ENCODE measurements at regions not wholly inside any gene's neighbourhood (a gene's known extent, or its start where the extent isn't known, plus 50 kb on each side); places are given as distances from the start of the nearest gene placed in this dataset.

DNA sequence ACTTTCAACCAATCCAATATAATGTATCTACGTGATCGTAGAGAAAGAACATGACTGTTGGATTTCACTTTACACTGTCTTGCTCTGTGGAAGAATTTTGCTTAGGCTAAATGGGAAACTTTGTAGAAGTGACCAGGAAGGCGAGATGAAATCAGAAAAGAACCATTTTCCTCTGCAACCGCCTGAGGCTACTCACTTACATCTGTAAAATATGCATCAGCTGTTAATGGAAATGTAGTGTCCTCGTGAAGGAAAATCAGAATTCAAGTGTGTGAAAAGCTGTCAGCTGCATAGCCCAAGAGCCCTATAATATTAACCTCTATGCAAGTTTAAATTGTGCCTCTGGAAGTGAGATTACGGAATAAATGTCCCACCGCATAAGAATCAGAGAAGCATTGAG lies 277.9 kb downstream of the C6orf118 start:
- intact Hi-C loops (cut with micrococcal nuclease): no loop called here
- H4K20me1 ChIP-seq (ENCODE audit: insufficient read depth): no peaks in the 10 kb centered on the region
- no peak for ATAC-seq
- ChIA-PET CTCF (no interaction called here), POLR2A (no interaction called here), RAD21 (ENCODE audit: low non-redundant PET in 1 of 2, low total read pairs in 2 of 2, uncharacterized antibody in 2 of 2, unreplicated experiment in 2 of 2) (no interaction called here)
- TF ChIP-seq, protein P1, sequence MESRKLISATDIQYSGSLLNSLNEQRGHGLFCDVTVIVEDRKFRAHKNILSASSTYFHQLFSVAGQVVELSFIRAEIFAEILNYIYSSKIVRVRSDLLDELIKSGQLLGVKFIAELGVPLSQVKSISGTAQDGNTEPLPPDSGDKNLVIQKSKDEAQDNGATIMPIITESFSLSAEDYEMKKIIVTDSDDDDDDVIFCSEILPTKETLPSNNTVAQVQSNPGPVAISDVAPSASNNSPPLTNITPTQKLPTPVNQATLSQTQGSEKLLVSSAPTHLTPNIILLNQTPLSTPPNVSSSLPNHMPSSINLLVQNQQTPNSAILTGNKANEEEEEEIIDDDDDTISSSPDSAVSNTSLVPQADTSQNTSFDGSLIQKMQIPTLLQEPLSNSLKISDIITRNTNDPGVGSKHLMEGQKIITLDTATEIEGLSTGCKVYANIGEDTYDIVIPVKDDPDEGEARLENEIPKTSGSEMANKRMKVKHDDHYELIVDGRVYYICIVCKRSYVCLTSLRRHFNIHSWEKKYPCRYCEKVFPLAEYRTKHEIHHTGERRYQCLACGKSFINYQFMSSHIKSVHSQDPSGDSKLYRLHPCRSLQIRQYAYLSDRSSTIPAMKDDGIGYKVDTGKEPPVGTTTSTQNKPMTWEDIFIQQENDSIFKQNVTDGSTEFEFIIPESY (IDR thresholded peaks at IDR 0.05; ENCODE audit: extremely low read depth, insufficient replicate concordance, low read length): no peak
- TF ChIP-seq, protein P2, sequence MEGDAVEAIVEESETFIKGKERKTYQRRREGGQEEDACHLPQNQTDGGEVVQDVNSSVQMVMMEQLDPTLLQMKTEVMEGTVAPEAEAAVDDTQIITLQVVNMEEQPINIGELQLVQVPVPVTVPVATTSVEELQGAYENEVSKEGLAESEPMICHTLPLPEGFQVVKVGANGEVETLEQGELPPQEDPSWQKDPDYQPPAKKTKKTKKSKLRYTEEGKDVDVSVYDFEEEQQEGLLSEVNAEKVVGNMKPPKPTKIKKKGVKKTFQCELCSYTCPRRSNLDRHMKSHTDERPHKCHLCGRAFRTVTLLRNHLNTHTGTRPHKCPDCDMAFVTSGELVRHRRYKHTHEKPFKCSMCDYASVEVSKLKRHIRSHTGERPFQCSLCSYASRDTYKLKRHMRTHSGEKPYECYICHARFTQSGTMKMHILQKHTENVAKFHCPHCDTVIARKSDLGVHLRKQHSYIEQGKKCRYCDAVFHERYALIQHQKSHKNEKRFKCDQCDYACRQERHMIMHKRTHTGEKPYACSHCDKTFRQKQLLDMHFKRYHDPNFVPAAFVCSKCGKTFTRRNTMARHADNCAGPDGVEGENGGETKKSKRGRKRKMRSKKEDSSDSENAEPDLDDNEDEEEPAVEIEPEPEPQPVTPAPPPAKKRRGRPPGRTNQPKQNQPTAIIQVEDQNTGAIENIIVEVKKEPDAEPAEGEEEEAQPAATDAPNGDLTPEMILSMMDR (IDR thresholded peaks at IDR 0.05 in 2 of 3, conservative IDR thresholded peaks at IDR 0.05 in 1 of 3; ENCODE audit: borderline replicate concordance in 1 of 3, insufficient read depth in 1 of 3, low read depth in 2 of 3, low read length in 2 of 3): no peak
- no peak for TF ChIP-seq SIN3A (IDR thresholded peaks at IDR 0.05; ENCODE audit: low read depth)
- no peak overlapping the region for H3K4me2 ChIP-seq (ENCODE audit: low read length)
- peaks cover 5 to 6% of the 10 kb centered on the region in 2 experiments; a peak in 2 of 4 replicates for H3K9me3 ChIP-seq (ENCODE audit: control insufficient read depth in 1 of 2, insufficient read depth in 1 of 2, low read depth in 1 of 2, low read length in 2 of 2)
- no peaks in the 10 kb centered on the region for H3K9me2 ChIP-seq (ENCODE audit: insufficient read depth)
- no TSS peak for BruUV-seq (replicated peaks)
- no peak overlapping the region for H3K9ac ChIP-seq (ENCODE audit: low read length)
- no peaks in the 10 kb centered on the region for H3K4me1 ChIP-seq (ENCODE audit: control insufficient read depth in 1 of 2, insufficient read depth in 2 of 2, low read length in 2 of 2)
- H3K4me3 ChIP-seq (replicated peaks in 1 of 2; ENCODE audit: low read depth in 1 of 2, low read length in 2 of 2): no peak overlapping the region
- DNase-seq (ENCODE audit: low read depth, low spot score): no peak
- H3K79me2 ChIP-seq (ENCODE audit: insufficient read depth, low read length): no peaks in the 10 kb centered on the region
- no peak overlapping the region for H3K27ac ChIP-seq (ENCODE audit: low read depth, low read length)
- H3K27me3 ChIP-seq (ENCODE audit: insufficient read depth, low read length): no peaks in the 10 kb centered on the region
- H3K36me3 ChIP-seq (ENCODE audit: control insufficient read depth in 1 of 2, insufficient read depth in 2 of 2, low read length in 2 of 2): no peaks in the 10 kb centered on the region
- H2AFZ ChIP-seq (ENCODE audit: low read depth, low read length, poor library complexity, severe bottlenecking): no peak overlapping the region

DNA sequence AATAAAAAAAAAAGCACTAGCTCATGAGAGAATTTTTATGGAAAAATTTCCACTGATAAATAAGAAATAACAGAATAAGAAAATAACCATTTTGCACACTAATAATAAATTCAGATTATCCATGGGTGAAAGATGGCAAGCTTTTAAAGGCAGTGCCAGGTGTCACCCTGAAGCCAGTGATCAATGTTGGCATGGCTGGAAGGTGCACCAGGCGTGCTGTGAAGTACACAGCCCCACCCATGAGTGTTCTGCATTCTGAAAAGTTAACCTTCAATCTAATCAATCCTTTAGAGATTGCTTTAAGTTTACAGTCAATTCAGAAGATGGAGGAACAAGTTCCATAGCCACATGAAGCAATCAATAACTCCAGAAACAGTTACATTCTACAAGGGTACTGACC lies 284.4 kb downstream of the C6orf118 start:
- intact Hi-C loops (cut with micrococcal nuclease): no loop called here
- no TSS peak for BruUV-seq (replicated peaks)
- Histone ChIP-seq H4K20me1 (ENCODE audit: insufficient read depth) (no peaks in the 10 kb centered on the region), H3K9me2 (ENCODE audit: insufficient read depth) (no peaks in the 10 kb centered on the region), H2AFZ (ENCODE audit: low read depth, low read length, poor library complexity, severe bottlenecking) (no peak overlapping the region), H3K4me2 (ENCODE audit: low read length) (no peak overlapping the region), H3K9ac (ENCODE audit: low read length) (no peak overlapping the region), H3K79me2 (ENCODE audit: insufficient read depth, low read length) (no peaks in the 10 kb centered on the region), H3K4me3 (replicated peaks in 1 of 2; ENCODE audit: low read depth in 1 of 2, low read length in 2 of 2) (no peak overlapping the region), H3K4me1 (ENCODE audit: control insufficient read depth in 1 of 2, insufficient read depth in 2 of 2, low read length in 2 of 2) (no peaks in the 10 kb centered on the region), H3K9me3 (ENCODE audit: control insufficient read depth in 1 of 2, insufficient read depth in 1 of 2, low read depth in 1 of 2, low read length in 2 of 2) (no peaks in the 10 kb centered on the region; a peak in 1 of 4 replicates), H3K36me3 (ENCODE audit: control insufficient read depth in 1 of 2, insufficient read depth in 2 of 2, low read length in 2 of 2) (no peaks in the 10 kb centered on the region), H3K27me3 (ENCODE audit: insufficient read depth, low read length) (no peaks in the 10 kb centered on the region), H3K27ac (ENCODE audit: low read depth, low read length) (no peak overlapping the region)
- ATAC-seq (no peak), DNase-seq (ENCODE audit: low read depth, low spot score) (no peak)
- ChIA-PET CTCF (no interaction called here), RAD21 (ENCODE audit: low non-redundant PET in 1 of 2, low total read pairs in 2 of 2, uncharacterized antibody in 2 of 2, unreplicated experiment in 2 of 2) (no interaction called here), POLR2A (no interaction called here)
- TF ChIP-seq EGR1 (IDR thresholded peaks at IDR 0.05; ENCODE audit: low read depth) (no peak), YY1 (IDR thresholded peaks at IDR 0.05; ENCODE audit: extremely low read depth, insufficient replicate concordance, low read depth, low read length) (no peak), ZFX (IDR thresholded peaks at IDR 0.05) (no peak), JUND (IDR thresholded peaks at IDR 0.05) (no peak), SRF (IDR thresholded peaks at IDR 0.05; ENCODE audit: low read depth) (no peak), EZH2 (IDR thresholded peaks at IDR 0.05) (no peak), CBX3 (IDR thresholded peaks at IDR 0.05; ENCODE audit: low read depth) (no peak), ELF1 (IDR thresholded peaks at IDR 0.05; ENCODE audit: borderline replicate concordance, low read depth) (no peak), EZH2phosphoT487 (IDR thresholded peaks at IDR 0.05; ENCODE audit: borderline replicate concordance) (no peak), FOSL1 (IDR thresholded peaks at IDR 0.05; ENCODE audit: low read depth) (no peak)
- TF ChIP-seq, protein P2 (IDR thresholded peaks at IDR 0.05 in 2 of 3, conservative IDR thresholded peaks at IDR 0.05 in 1 of 3; ENCODE audit: borderline replicate concordance in 1 of 3, insufficient read depth in 1 of 3, low read depth in 2 of 3, low read length in 2 of 3): no peak
- TF ChIP-seq, protein P3, sequence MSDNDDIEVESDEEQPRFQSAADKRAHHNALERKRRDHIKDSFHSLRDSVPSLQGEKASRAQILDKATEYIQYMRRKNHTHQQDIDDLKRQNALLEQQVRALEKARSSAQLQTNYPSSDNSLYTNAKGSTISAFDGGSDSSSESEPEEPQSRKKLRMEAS (IDR thresholded peaks at IDR 0.05): no peak
